ENCODE measurements at regions not wholly inside any gene's neighbourhood (a gene's known extent, or its start where the extent isn't known, plus 50 kb on each side); places are given as distances from the start of the nearest gene placed in this dataset.

DNA sequence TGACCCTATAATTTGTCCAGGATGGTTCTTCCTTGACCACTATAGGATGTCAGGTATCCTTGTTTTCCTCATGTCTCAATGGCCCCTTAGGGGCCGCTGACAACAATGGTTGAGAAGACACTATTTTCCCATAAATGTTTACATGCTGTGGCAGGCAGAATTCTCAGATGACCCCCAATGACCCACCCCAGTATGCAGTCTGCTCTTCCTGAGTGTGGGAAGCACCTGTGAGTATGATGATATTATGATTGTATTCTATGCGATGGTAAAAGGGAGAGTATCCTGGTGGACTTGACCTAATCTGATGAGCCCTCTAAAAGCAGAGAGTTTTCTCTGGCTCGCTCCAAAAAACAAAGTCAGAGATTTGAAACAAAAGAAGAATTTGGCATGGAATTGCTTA, 123.1 kb upstream of the DLX2 start:
- ChIA-PET CTCF (no interaction called here), POLR2A (no interaction called here)
- DNase-seq (ENCODE audit: extremely low spot score): no peak
- TF ChIP-seq, protein P1, sequence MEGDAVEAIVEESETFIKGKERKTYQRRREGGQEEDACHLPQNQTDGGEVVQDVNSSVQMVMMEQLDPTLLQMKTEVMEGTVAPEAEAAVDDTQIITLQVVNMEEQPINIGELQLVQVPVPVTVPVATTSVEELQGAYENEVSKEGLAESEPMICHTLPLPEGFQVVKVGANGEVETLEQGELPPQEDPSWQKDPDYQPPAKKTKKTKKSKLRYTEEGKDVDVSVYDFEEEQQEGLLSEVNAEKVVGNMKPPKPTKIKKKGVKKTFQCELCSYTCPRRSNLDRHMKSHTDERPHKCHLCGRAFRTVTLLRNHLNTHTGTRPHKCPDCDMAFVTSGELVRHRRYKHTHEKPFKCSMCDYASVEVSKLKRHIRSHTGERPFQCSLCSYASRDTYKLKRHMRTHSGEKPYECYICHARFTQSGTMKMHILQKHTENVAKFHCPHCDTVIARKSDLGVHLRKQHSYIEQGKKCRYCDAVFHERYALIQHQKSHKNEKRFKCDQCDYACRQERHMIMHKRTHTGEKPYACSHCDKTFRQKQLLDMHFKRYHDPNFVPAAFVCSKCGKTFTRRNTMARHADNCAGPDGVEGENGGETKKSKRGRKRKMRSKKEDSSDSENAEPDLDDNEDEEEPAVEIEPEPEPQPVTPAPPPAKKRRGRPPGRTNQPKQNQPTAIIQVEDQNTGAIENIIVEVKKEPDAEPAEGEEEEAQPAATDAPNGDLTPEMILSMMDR (IDR thresholded peaks at IDR 0.05; ENCODE audit: control extremely low read depth, extremely low read depth, low read depth, missing control alignments): no peak

- POLR2A ChIA-PET: no interaction called here
- CTCF ChIA-PET: no interaction called here
- no peak for DNase-seq (ENCODE audit: extremely low spot score)
- TF ChIP-seq, protein P1 (IDR thresholded peaks at IDR 0.05; ENCODE audit: control extremely low read depth, extremely low read depth, low read depth, missing control alignments): no peak
Measured at GRCh38 chr2:172226244-172227061, 123.8 kb upstream of the DLX2 start.

GRCh38 chr2:172227719-172228118, 125.0 kb upstream of the DLX2 start:
- DNase-seq (ENCODE audit: extremely low spot score): no peak
- CTCF ChIA-PET: no interaction called here
- POLR2A ChIA-PET: no interaction called here
- TF ChIP-seq, protein P1 (IDR thresholded peaks at IDR 0.05; ENCODE audit: control extremely low read depth, extremely low read depth, low read depth, missing control alignments): no peak

DNA sequence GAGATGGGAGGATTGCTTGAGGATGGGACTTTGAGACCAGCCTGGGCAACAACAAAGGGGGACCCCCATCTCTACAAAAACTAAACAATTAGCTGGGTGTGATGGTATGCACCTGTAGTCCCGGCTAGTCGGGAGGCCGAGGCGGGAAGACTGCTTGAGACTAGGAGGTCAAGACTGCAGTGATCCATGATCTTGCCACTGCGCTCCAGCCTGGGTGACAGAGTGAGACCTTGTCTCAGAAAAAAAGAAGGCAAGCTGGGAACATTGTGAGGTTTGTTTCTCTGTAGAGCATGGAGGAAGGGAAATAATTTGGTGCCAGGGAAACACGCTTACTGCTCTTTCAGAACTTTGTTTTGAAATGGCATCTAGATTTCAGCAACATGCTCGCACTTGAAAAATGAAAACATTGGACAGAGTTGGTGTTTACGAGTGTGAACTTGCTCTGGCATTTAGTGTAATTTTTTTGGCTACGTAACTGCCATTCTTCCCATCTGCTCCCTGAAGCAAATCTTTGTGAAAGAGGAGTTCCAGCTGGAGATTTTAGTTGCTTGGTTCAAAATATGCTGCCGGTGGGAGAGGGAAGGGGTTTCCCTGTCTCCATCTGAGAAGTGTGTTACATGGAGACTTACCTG, 125.6 kb upstream of the DLX2 start:
- CTCF ChIA-PET: no interaction called here
- TF ChIP-seq, protein P1 (IDR thresholded peaks at IDR 0.05; ENCODE audit: control extremely low read depth, extremely low read depth, low read depth, missing control alignments): no peak
- POLR2A ChIA-PET: no interaction called here
- DNase-seq (ENCODE audit: extremely low spot score): no peak

DNA sequence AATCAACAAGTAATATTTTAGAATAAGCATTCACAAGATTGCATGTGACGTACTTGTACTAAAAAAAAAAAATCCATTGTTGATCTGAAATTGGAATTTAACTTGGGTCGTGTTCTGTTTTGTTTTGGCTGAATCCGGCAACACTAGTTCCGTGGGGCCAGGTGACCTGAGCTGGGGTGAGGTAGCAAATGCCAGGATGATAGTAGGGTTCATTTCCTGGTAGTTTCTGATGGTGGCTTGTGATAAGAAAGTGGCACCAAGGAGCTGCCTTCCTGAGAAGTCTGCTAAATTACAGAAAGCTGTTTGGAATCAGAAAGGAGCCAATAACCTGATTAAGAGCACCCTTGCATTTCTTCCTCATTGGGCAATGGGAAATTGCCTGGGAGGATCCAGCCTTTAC, 126.4 kb upstream of the DLX2 start:
- TF ChIP-seq, protein P1 (IDR thresholded peaks at IDR 0.05; ENCODE audit: control extremely low read depth, extremely low read depth, low read depth, missing control alignments): no peak
- POLR2A ChIA-PET: no interaction called here
- CTCF ChIA-PET: no interaction called here
- DNase-seq (ENCODE audit: extremely low spot score): no peak

DNA sequence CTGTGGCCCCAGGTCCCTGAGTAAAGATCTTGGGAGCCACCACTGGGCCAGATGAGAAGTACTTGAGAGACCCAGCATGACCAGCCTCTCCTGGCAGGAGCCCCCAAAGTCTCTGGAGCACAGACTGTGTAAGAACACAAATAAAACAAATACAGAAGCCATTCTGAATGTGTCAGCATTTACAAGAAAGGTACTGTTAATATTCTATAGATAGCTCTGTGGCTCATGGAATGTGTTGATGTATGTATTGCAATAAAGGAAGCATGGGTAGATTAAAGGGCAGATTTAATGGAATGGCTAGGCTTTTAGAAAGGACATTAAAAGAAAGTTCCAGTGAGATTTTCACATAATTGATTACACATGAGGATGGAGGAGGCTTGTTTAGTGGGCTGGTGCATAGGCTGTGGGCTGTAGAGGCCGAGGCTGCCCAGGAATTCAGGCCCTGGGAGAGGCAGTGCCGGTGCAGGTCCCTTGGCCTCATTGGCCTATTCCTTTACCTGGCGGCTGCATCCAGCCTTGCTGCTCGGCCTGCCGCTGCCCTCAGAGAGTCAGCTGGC, 127.7 kb upstream of the DLX2 start:
- DNase-seq (ENCODE audit: extremely low spot score): no peak
- POLR2A ChIA-PET: no interaction called here
- CTCF ChIA-PET: no interaction called here
- TF ChIP-seq, protein P1 (IDR thresholded peaks at IDR 0.05; ENCODE audit: control extremely low read depth, extremely low read depth, low read depth, missing control alignments): no peak
